ENCODE measurements at regions not wholly inside any gene's neighbourhood (a gene's known extent, or its start where the extent isn't known, plus 50 kb on each side); places are given as distances from the start of the nearest gene placed in this dataset.

- TF ChIP-seq MZF1 (tag by site-specific recombination; IDR thresholded peaks at IDR 0.05; ENCODE audit: borderline replicate concordance) (no peak), ZNF510 (tag by site-specific recombination; IDR thresholded peaks at IDR 0.05; ENCODE audit: insufficient replicate concordance) (no peak), ZNF280D (tag by site-specific recombination; IDR thresholded peaks at IDR 0.05) (no peak), KLF1 (tag by site-specific recombination; IDR thresholded peaks at IDR 0.05) (no peak), CTCF (tag by site-specific recombination; IDR thresholded peaks at IDR 0.05) (no peak), PATZ1 (tag by site-specific recombination; IDR thresholded peaks at IDR 0.05) (no peak), ZNF768 (tag by site-specific recombination; IDR thresholded peaks at IDR 0.05) (no peak)
These were observed 67.1 kb upstream of the KRR1 start for GRCh38 chr12:75578546-75578945.
